ENCODE measurements at regions not wholly inside any gene's neighbourhood (a gene's known extent, or its start where the extent isn't known, plus 50 kb on each side); places are given as distances from the start of the nearest gene placed in this dataset.

DNA sequence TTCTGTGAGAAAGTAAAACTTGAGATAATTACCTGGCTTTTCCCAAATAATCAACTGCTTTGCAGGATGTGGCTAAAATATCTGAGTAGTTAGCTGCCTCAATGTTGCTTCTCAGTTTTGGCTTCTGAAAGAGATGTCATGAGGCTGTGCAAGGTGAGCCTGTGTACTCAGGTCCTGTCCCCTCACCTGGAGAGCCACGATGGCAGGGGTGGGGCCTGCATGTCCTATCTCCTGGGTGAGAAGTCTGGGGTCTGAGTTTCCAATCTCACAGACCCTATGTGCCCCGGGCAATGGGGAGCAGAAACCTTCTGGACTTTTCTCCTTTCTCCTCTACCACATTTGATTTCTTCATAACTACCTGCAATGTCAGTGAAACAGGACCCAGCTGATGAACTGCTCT is 338.6 kb upstream of the B3GAT1 start:
- TF ChIP-seq, protein P1, sequence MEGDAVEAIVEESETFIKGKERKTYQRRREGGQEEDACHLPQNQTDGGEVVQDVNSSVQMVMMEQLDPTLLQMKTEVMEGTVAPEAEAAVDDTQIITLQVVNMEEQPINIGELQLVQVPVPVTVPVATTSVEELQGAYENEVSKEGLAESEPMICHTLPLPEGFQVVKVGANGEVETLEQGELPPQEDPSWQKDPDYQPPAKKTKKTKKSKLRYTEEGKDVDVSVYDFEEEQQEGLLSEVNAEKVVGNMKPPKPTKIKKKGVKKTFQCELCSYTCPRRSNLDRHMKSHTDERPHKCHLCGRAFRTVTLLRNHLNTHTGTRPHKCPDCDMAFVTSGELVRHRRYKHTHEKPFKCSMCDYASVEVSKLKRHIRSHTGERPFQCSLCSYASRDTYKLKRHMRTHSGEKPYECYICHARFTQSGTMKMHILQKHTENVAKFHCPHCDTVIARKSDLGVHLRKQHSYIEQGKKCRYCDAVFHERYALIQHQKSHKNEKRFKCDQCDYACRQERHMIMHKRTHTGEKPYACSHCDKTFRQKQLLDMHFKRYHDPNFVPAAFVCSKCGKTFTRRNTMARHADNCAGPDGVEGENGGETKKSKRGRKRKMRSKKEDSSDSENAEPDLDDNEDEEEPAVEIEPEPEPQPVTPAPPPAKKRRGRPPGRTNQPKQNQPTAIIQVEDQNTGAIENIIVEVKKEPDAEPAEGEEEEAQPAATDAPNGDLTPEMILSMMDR (IDR thresholded peaks at IDR 0.05), result no peak
- TF ChIP-seq POLR2A (IDR thresholded peaks at IDR 0.05), result no peak

Measured in thyroid gland (tissue), 4 donors.